Astrocyte (in vitro differentiated cells and primary cell): ENCODE measurements at regions not wholly inside any gene's neighbourhood (a gene's known extent, or its start where the extent isn't known, plus 50 kb on each side); places are given as distances from the start of the nearest gene placed in this dataset.

ENCODE experiments used
- CTCF ChIP-seq: IDR thresholded peaks from 2 replicates; pipeline ENCODE4 v1.5.1; 2011; ENCODE audit warnings: low read depth, mild to moderate bottlenecking, inconsistent platforms, low read length, moderate library complexity; ENCODE audit not compliant: insufficient read depth
- EZH2 ChIP-seq: IDR thresholded peaks from 2 replicates; pipeline ENCODE4 v1.6.1; 2012; ENCODE audit warnings: mild to moderate bottlenecking, low read length, inconsistent platforms; ENCODE audit not compliant: insufficient read depth

GRCh38 chr18:70425236-70425635, 136.4 kb downstream of the SOCS6 start:
- TF ChIP-seq CTCF (no peak), EZH2 (no peak)
